HepG2 (cell line): ENCODE measurements at regions not wholly inside any gene's neighbourhood (a gene's known extent, or its start where the extent isn't known, plus 50 kb on each side); places are given as distances from the start of the nearest gene placed in this dataset.

Experiments
- ATAC-seq: fragments of 200-7000 bp; cut with Tn5 transposase; 3 replicates; pipeline ENCODE4 v1.9.1; 2020; ENCODE audit warnings: mild to moderate bottlenecking, moderate library complexity
- BruUV-seq: library from RNA; stranded (reverse); fragments of 400-500 nt; replicated peaks from 2 replicates; lab custom pipeline; 2021; lab: Mats Ljungman, UMichigan
- CTCF ChIA-PET: fragments of 300-600 bp; formaldehyde crosslinking; extraction: SDS; loops from one replicate; lab custom pipeline; 2021; ENCODE audit warnings: low total read pairs, inconsistent platforms, low intra/inter-chr PET ratio; lab: Yijun Ruan, JAX
- POLR2A ChIA-PET: fragments of 350-600 bp; sonication (Branson Sonifier 250); formaldehyde crosslinking; loops from one replicate; lab custom pipeline; 2020; ENCODE audit warnings: antibody characterized with exemption, inconsistent platforms; lab: Yijun Ruan, JAX
- DNase-seq: peaks from one replicate; pipeline ENCODE4 v3.0.0-alpha.2; 2015; ENCODE audit warnings: low spot score
- FAIRE-seq: peaks from 3 replicates; lab custom pipeline; 2011; peaks lifted over from hg19 to GRCh38; lab: Jason Lieb, UNC
- H2AFZ ChIP-seq: one replicate; pipeline ENCODE4 v1.6.1; 2011; ENCODE audit warnings: low read length, inconsistent platforms
- H3K27ac ChIP-seq: fragments of 300-600 bp; 3 replicates; pipeline ENCODE4 v1.8.0; 2011; ENCODE audit warnings: mixed run types, mild to moderate bottlenecking, mixed read lengths, low read length, inconsistent platforms; ENCODE audit not compliant: insufficient read depth; ENCODE audit errors: extremely low read length
- H3K27me3 ChIP-seq, 2 experiments: fragments of 200-600 bp in 1 of 2; 2 replicates in 1 of 2; 3 replicates in 1 of 2; pipeline versions ENCODE4 v1.6.0 to v1.8.0; 2011; ENCODE audit warnings: low read length in 2 of 2, mild to moderate bottlenecking in 2 of 2, moderate library complexity in 2 of 2, inconsistent platforms in 1 of 2; ENCODE audit not compliant: insufficient read depth in 2 of 2, control insufficient read depth in 1 of 2
- H3K36me3 ChIP-seq, 2 experiments: fragments of 200-600 bp in 1 of 2; replicated peaks in 1 of 2; 2 replicates in 1 of 2; 3 replicates in 1 of 2; pipeline versions ENCODE4 v1.5.1 to v1.8.0; 2011; ENCODE audit warnings: low read length in 2 of 2, inconsistent platforms in 1 of 2; ENCODE audit not compliant: insufficient read depth in 2 of 2, control insufficient read depth in 1 of 2
- H3K4me1 ChIP-seq: 2 replicates; pipeline ENCODE4 v1.5.1; 2012; ENCODE audit warnings: low read length, inconsistent platforms; ENCODE audit not compliant: insufficient read depth
- H3K4me2 ChIP-seq: 2 replicates; pipeline ENCODE4 v1.6.0; 2011; ENCODE audit warnings: low read depth, low read length, inconsistent platforms
- H3K4me3 ChIP-seq, 3 experiments: fragments of 200-600 bp in 1 of 3; sonication (generic), shearing (Covaris generic) in 1 of 3; replicated peaks in 1 of 3; 2 replicates each; pipeline ENCODE4 v1.5.1; 2011 to 2016; ENCODE audit warnings: low read length in 3 of 3, inconsistent platforms in 2 of 3, low read depth in 2 of 3, mild to moderate bottlenecking in 2 of 3, control low read depth in 1 of 3, mixed read lengths in 1 of 3; ENCODE audit not compliant: insufficient read depth in 1 of 3
- H3K79me2 ChIP-seq: one replicate; pipeline ENCODE4 v1.6.1; 2011; ENCODE audit warnings: low read length, inconsistent platforms; ENCODE audit not compliant: insufficient read depth
- H3K9ac ChIP-seq: 2 replicates; pipeline ENCODE4 v1.6.0; 2011; ENCODE audit warnings: mild to moderate bottlenecking, low read depth, low read length, inconsistent platforms; ENCODE audit not compliant: insufficient read depth
- H3K9me3 ChIP-seq: 2 replicates; pipeline ENCODE4 v1.5.1; 2012; ENCODE audit warnings: mild to moderate bottlenecking, low read length
- H4K20me1 ChIP-seq: 2 replicates; pipeline ENCODE4 v1.6.0; 2011; ENCODE audit warnings: inconsistent platforms, mild to moderate bottlenecking, low read length, moderate library complexity; ENCODE audit not compliant: insufficient read depth
- EED ChIP-seq: sonication (generic); formaldehyde crosslinking; IDR thresholded peaks from 2 replicates; pipeline ENCODE4 v1.5.0; 2020; ENCODE audit warnings: mild to moderate bottlenecking, missing genetic modification reagents
- ESRRA ChIP-seq: sonication (generic); formaldehyde crosslinking; IDR thresholded peaks from 2 replicates; pipeline ENCODE4 v1.5.1; 2020; ENCODE audit warnings: mild to moderate bottlenecking, low read depth, missing genetic modification reagents
- MAFG ChIP-seq: sonication (generic); formaldehyde crosslinking; IDR thresholded peaks from 2 replicates; pipeline ENCODE4 v1.5.1; 2020; ENCODE audit warnings: mild to moderate bottlenecking, missing genetic modification reagents
- NPAS2 ChIP-seq: sonication (generic); formaldehyde crosslinking; IDR thresholded peaks from 2 replicates; pipeline ENCODE4 v1.8.0; 2022; ENCODE audit warnings: mild to moderate bottlenecking, missing genetic modification reagents, borderline replicate concordance
- RFXAP ChIP-seq: sonication (generic); formaldehyde crosslinking; IDR thresholded peaks from 2 replicates; pipeline ENCODE4 v1.4.0; 2020; ENCODE audit warnings: missing genetic modification reagents, borderline replicate concordance
- TBL1XR1 ChIP-seq: fragments of 150-350 bp; IDR thresholded peaks from 2 replicates; pipeline ENCODE4 v1.6.1; 2014; ENCODE audit warnings: borderline replicate concordance, low read length; ENCODE audit not compliant: partially characterized antibody
- ZEB1 ChIP-seq: IDR thresholded peaks from 2 replicates; pipeline ENCODE4 v1.6.1; 2012; ENCODE audit warnings: mild to moderate bottlenecking, low read depth, inconsistent platforms; ENCODE audit not compliant: insufficient replicate concordance
- ZFX ChIP-seq: sonication (generic); formaldehyde crosslinking; IDR thresholded peaks from 2 replicates; pipeline ENCODE4 v1.4.0; 2020; ENCODE audit warnings: mild to moderate bottlenecking, low read depth, missing genetic modification reagents, moderate library complexity
- ZIK1 ChIP-seq: sonication (generic); formaldehyde crosslinking; IDR thresholded peaks from 2 replicates; pipeline ENCODE4 v1.5.0; 2020; ENCODE audit warnings: mild to moderate bottlenecking, low read depth, missing genetic modification reagents, borderline replicate concordance
- ZNF282 ChIP-seq: fragments of 450-650 bp; IDR thresholded peaks from 2 replicates; pipeline ENCODE4 v1.6.1; 2018; ENCODE audit not compliant: partially characterized antibody
- ZNF337 ChIP-seq: sonication (generic); formaldehyde crosslinking; IDR thresholded peaks from 2 replicates; pipeline ENCODE4 v1.5.1; 2020; ENCODE audit warnings: missing genetic modification reagents, low read depth, mild to moderate bottlenecking, borderline replicate concordance
- ZNF34 ChIP-seq: sonication (generic); formaldehyde crosslinking; IDR thresholded peaks from 2 replicates; pipeline ENCODE4 v1.4.0; 2020; ENCODE audit warnings: mild to moderate bottlenecking, missing genetic modification reagents, borderline replicate concordance
- ZNF414 ChIP-seq: sonication (generic); formaldehyde crosslinking; IDR thresholded peaks from 2 replicates; pipeline ENCODE4 v1.5.0; 2020; ENCODE audit warnings: missing genetic modification reagents
- ZNF432 ChIP-seq: sonication (generic); formaldehyde crosslinking; IDR thresholded peaks from 2 replicates; pipeline ENCODE4 v1.5.0; 2020; ENCODE audit warnings: missing genetic modification reagents, mild to moderate bottlenecking, borderline replicate concordance
- ZNF619 ChIP-seq: sonication (generic); formaldehyde crosslinking; IDR thresholded peaks from 2 replicates; pipeline ENCODE4 v1.4.0; 2020; ENCODE audit warnings: mild to moderate bottlenecking, missing genetic modification reagents
- ZNF710 ChIP-seq: sonication (generic); formaldehyde crosslinking; IDR thresholded peaks from 2 replicates; pipeline ENCODE4 v1.5.0; 2020; ENCODE audit warnings: mild to moderate bottlenecking, missing genetic modification reagents, borderline replicate concordance
- ZNF772 ChIP-seq: sonication (generic); formaldehyde crosslinking; IDR thresholded peaks from 2 replicates; pipeline ENCODE4 v1.5.0; 2020; ENCODE audit warnings: mild to moderate bottlenecking, missing genetic modification reagents
- WGBS: methylation state at CpG from one replicate; pipeline ENCODE4 v1.1.6; 2017; ENCODE audit warnings: low lambda C conversion rate; 5-methylcytosine and 5-hydroxymethylcytosine counted together
- in situ Hi-C: cut with HindIII; loops from 2 replicates; pipeline ENCODE4 v1.10.0; 2017; ENCODE audit warnings: low pct_unique_long_range_greater_than_20kb; ENCODE audit not compliant: extremely low pct_ligation_motif_present
- intact Hi-C: fragments of 100-400 bp; cut with micrococcal nuclease; formaldehyde crosslinking; loops from one replicate; pipeline ENCODE4 v1.10.0; 2022; ENCODE audit not compliant: unreplicated experiment

DNA sequence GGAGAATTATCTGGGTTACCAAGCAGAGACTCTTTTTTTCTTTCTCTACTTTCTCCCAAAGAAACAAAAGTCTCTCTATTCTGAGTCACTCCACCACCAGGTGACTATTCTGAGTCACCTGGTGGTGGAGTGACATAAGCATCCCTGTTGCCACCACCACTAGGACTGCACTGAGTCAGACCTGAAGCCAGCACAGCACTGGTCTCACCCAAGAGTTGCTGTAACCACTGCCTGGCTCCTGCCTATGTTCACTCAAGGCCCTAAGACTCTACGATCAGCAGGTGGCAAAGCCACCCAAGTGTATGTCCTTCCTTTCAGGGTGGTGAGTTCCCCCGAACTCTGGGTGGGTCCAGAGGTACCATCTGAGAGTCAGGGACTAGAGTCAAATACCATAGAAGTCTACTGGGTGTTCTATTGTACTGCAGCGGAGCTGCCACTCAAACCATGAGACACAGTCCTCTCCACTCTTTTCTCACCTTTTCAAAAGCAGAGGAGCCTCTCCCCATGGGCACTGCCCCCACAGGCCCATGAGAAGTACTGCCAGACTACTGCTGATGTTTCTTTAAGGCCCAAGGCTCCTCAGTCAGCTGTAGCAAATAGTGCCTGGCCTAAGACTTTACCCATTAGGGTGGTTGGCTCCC lies 209.6 kb upstream of the IRS4 start:
- Histone ChIP-seq H3K9ac (no peak overlapping the region), H2AFZ (no peak overlapping the region), H3K9me3 (no peaks in the 10 kb centered on the region), H3K4me2 (no peak overlapping the region), H3K4me1 (no peaks in the 10 kb centered on the region), H4K20me1 (no peaks in the 10 kb centered on the region), H3K36me3 (no peaks in the 10 kb centered on the region), H3K27me3 (no peaks in the 10 kb centered on the region), H3K27ac (no peak overlapping the region), H3K4me3 (no peak overlapping the region), H3K79me2 (no peaks in the 10 kb centered on the region)
- in situ Hi-C loops = no loop called here
- no TSS peak for BruUV-seq
- ATAC-seq (no peak), FAIRE-seq (no peak), DNase-seq (no peak)
- POLR2A ChIA-PET = no interaction called here
- 0% methylated on average over 1 of the region's 3 CpGs for WGBS
- intact Hi-C loops = no loop called here
- CTCF ChIA-PET = no interaction called here
- TF ChIP-seq ESRRA (CRISPR knock-in tag) = no peak
- no peak for TF ChIP-seq ZNF337
- no peak for TF ChIP-seq ZNF414
- no peak for TF ChIP-seq MAFG (CRISPR knock-in tag)
- TF ChIP-seq RFXAP (CRISPR knock-in tag) = no peak
- TF ChIP-seq ZNF432 (CRISPR knock-in tag) = no peak

GRCh38 chrX:108914791-108915190 lies 178.4 kb upstream of the IRS4 start:
- BruUV-seq = no TSS peak
- no peak overlapping the region for H2AFZ ChIP-seq
- no peak for FAIRE-seq
- TF ChIP-seq ZEB1 = no peak
- no peak for TF ChIP-seq ZNF34 (CRISPR knock-in tag)
- TF ChIP-seq ZNF282 = no peak
- TF ChIP-seq ZIK1 = no peak
- no peak for TF ChIP-seq NPAS2 (CRISPR knock-in tag)
- TF ChIP-seq ZNF619 (CRISPR knock-in tag) = no peak
- no peak for TF ChIP-seq ZNF772
- no peak for TF ChIP-seq ZFX (CRISPR knock-in tag)
- TF ChIP-seq ZNF710 = no peak
- TF ChIP-seq TBL1XR1 = no peak
- no peak for TF ChIP-seq EED (CRISPR knock-in tag)

More at GRCh38 chrX:108914791-108915190, 178.4 kb upstream of the IRS4 start:
- intact Hi-C loops = no loop called here
- H3K4me1 ChIP-seq = no peaks in the 10 kb centered on the region
- POLR2A ChIA-PET = no interaction called here
- no peak overlapping the region for H3K9ac ChIP-seq
- ATAC-seq (no peak), DNase-seq (no peak)
- H3K9me3 ChIP-seq = no peaks in the 10 kb centered on the region
- H3K36me3 ChIP-seq = no peaks in the 10 kb centered on the region
- no peak overlapping the region for H3K4me3 ChIP-seq
- no peak overlapping the region for H3K4me2 ChIP-seq
- in situ Hi-C loops = no loop called here
- H3K27ac ChIP-seq = no peak overlapping the region
- CTCF ChIA-PET = no interaction called here
- no peaks in the 10 kb centered on the region for H4K20me1 ChIP-seq
- H3K79me2 ChIP-seq = no peaks in the 10 kb centered on the region
- no peaks in the 10 kb centered on the region for H3K27me3 ChIP-seq
